Keratinocyte (primary cell): ENCODE measurements at regions not wholly inside any gene's neighbourhood (a gene's known extent, or its start where the extent isn't known, plus 50 kb on each side); places are given as distances from the start of the nearest gene placed in this dataset.

Source experiments
- DNase-seq: peaks from one replicate; pipeline ENCODE4 v3.0.0-alpha.2; 2011; ENCODE audit warnings: low read depth, missing footprints, low spot score
- FAIRE-seq: peaks from 2 replicates; lab custom pipeline; 2011; peaks lifted over from hg19 to GRCh38; lab: Jason Lieb, UNC
- H2AFZ ChIP-seq: 2 replicates; pipeline ENCODE4 v1.6.0; 2012; ENCODE audit warnings: low read length, control low read depth, inconsistent platforms; ENCODE audit not compliant: control insufficient read depth
- H3K27ac ChIP-seq: 2 replicates; pipeline ENCODE4 v1.5.1; 2011; ENCODE audit warnings: low read length; ENCODE audit not compliant: control insufficient read depth, insufficient read depth
- H3K27me3 ChIP-seq: 3 replicates; pipeline ENCODE4 v1.6.0; 2011; ENCODE audit warnings: low read length; ENCODE audit not compliant: control insufficient read depth, insufficient read depth; ENCODE audit errors: extremely low read depth
- H3K36me3 ChIP-seq, 2 experiments: 2 replicates in 1 of 2; 3 replicates in 1 of 2; pipeline ENCODE4 v1.5.1; 2011; ENCODE audit warnings: low read length in 2 of 2, mild to moderate bottlenecking in 1 of 2; ENCODE audit not compliant: control insufficient read depth in 2 of 2, insufficient read depth in 2 of 2; ENCODE audit errors: extremely low read depth in 1 of 2
- H3K4me1 ChIP-seq: 3 replicates; pipeline ENCODE4 v1.5.1; 2011; ENCODE audit warnings: low read length; ENCODE audit not compliant: control insufficient read depth, insufficient read depth; ENCODE audit errors: extremely low read depth
- H3K4me2 ChIP-seq: 3 replicates; pipeline ENCODE4 v1.6.0; 2011; ENCODE audit warnings: low read depth, low read length; ENCODE audit not compliant: control insufficient read depth, insufficient read depth; ENCODE audit errors: extremely low read depth
- H3K4me3 ChIP-seq, 3 experiments: fragments of 200-600 bp in 1 of 3; sonication (generic) in 1 of 3; 2 replicates in 2 of 3; 3 replicates in 1 of 3; pipeline ENCODE4 v1.5.1; 2011 to 2016; ENCODE audit warnings: low read length in 3 of 3, mild to moderate bottlenecking in 3 of 3, control low read depth in 2 of 3, inconsistent platforms in 1 of 3, low read depth in 1 of 3, mixed read lengths in 1 of 3, mixed run types in 1 of 3, moderate library complexity in 1 of 3; ENCODE audit not compliant: control insufficient read depth in 2 of 3, insufficient read depth in 2 of 3; ENCODE audit errors: extremely low read depth in 1 of 3
- H3K79me2 ChIP-seq: 2 replicates; pipeline ENCODE4 v1.6.0; 2012; ENCODE audit warnings: low read length; ENCODE audit not compliant: control insufficient read depth, insufficient read depth
- H3K9ac ChIP-seq: 3 replicates; pipeline ENCODE4 v1.6.0; 2011; ENCODE audit warnings: low read length; ENCODE audit not compliant: control insufficient read depth, insufficient read depth; ENCODE audit errors: extremely low read depth
- H3K9me1 ChIP-seq: 3 replicates; pipeline ENCODE4 v1.6.0; 2011; ENCODE audit warnings: low read length; ENCODE audit not compliant: control insufficient read depth, insufficient read depth; ENCODE audit errors: extremely low read depth
- H3K9me3 ChIP-seq: 2 replicates; pipeline ENCODE4 v1.5.1; 2012; ENCODE audit warnings: low read depth, low read length; ENCODE audit not compliant: control insufficient read depth
- H4K20me1 ChIP-seq: 3 replicates; pipeline ENCODE4 v1.6.0; 2011; ENCODE audit warnings: low read length; ENCODE audit not compliant: control insufficient read depth, insufficient read depth; ENCODE audit errors: extremely low read depth
- CTCF ChIP-seq, 3 experiments: IDR thresholded peaks in 1 of 3; conservative IDR thresholded peaks in 1 of 3; optimal IDR thresholded peaks in 1 of 3; 2 replicates in 2 of 3; 3 replicates in 1 of 3; pipeline versions ENCODE3 to v1.5.1; 2011; ENCODE audit warnings: low read length in 3 of 3, mild to moderate bottlenecking in 3 of 3, moderate library complexity in 2 of 3, control low read depth in 1 of 3, inconsistent platforms in 1 of 3; ENCODE audit not compliant: insufficient read depth in 2 of 3; ENCODE audit errors: extremely low read depth in 1 of 3
- EZH2 ChIP-seq: IDR thresholded peaks from one replicate; pipeline ENCODE4 v1.6.1; 2012; ENCODE audit warnings: inconsistent platforms, mild to moderate bottlenecking, low read length, moderate library complexity
- dilution Hi-C: fragments of 300-500 bp; cut with MboI; formaldehyde crosslinking; loops from one replicate; pipeline ENCODE4 v1.7.0; 2020; ENCODE audit warnings: low sequenced_read_pairs; ENCODE audit not compliant: extremely low pct_ligation_motif_present

GRCh38 chr3:197421021-197421420, 122.6 kb upstream of the DLG1 start:
- Histone ChIP-seq H3K9me1 (no peaks in the 10 kb centered on the region), H3K4me3 (no peak overlapping the region), H3K4me2 (no peak overlapping the region), H3K79me2 (no peaks in the 10 kb centered on the region), H3K4me1 (peaks cover 6% of the 10 kb centered on the region), H2AFZ (no peak overlapping the region), H3K9ac (no peak overlapping the region), H3K27me3 (peaks cover 2% of the 10 kb centered on the region), H3K27ac (no peak overlapping the region), H3K36me3 (no peaks in the 10 kb centered on the region), H4K20me1 (no peaks in the 10 kb centered on the region), H3K9me3 (no peaks in the 10 kb centered on the region)
- dilution Hi-C loops = no loop called here
- FAIRE-seq = no peak
- TF ChIP-seq CTCF (optimal IDR thresholded peaks at IDR 0.05 in 1 of 3, IDR thresholded peaks at IDR 0.05 in 1 of 3, conservative IDR thresholded peaks at IDR 0.05 in 1 of 3; ENCODE audit: extremely low read depth in 1 of 3, insufficient read depth in 2 of 3, low read length in 3 of 3) (no peak), EZH2 (no peak)
- no peak for DNase-seq

- H3K9me3 ChIP-seq = no peaks in the 10 kb centered on the region
- no peak overlapping the region for H2AFZ ChIP-seq
- dilution Hi-C loops = no loop called here
- H3K4me1 ChIP-seq = peaks cover 6% of the 10 kb centered on the region
- TF ChIP-seq CTCF (optimal IDR thresholded peaks at IDR 0.05 in 1 of 3, IDR thresholded peaks at IDR 0.05 in 1 of 3, conservative IDR thresholded peaks at IDR 0.05 in 1 of 3; ENCODE audit: extremely low read depth in 1 of 3, insufficient read depth in 2 of 3, low read length in 3 of 3) (no peak), EZH2 (no peak)
- H3K4me3 ChIP-seq = no peak overlapping the region
- no peak for DNase-seq
- H3K4me2 ChIP-seq = no peak overlapping the region
- no peak overlapping the region for H3K27ac ChIP-seq
- H3K27me3 ChIP-seq = peaks cover 2% of the 10 kb centered on the region
- FAIRE-seq = no peak
- no peaks in the 10 kb centered on the region for H3K9me1 ChIP-seq
- no peaks in the 10 kb centered on the region for H3K79me2 ChIP-seq
- no peak overlapping the region for H3K9ac ChIP-seq
- no peaks in the 10 kb centered on the region for H3K36me3 ChIP-seq
- H4K20me1 ChIP-seq = no peaks in the 10 kb centered on the region
These were observed 122.2 kb upstream of the DLG1 start for GRCh38 chr3:197420566-197420965.
